ENCODE measurements at regions not wholly inside any gene's neighbourhood (a gene's known extent, or its start where the extent isn't known, plus 50 kb on each side); places are given as distances from the start of the nearest gene placed in this dataset.

DNA sequence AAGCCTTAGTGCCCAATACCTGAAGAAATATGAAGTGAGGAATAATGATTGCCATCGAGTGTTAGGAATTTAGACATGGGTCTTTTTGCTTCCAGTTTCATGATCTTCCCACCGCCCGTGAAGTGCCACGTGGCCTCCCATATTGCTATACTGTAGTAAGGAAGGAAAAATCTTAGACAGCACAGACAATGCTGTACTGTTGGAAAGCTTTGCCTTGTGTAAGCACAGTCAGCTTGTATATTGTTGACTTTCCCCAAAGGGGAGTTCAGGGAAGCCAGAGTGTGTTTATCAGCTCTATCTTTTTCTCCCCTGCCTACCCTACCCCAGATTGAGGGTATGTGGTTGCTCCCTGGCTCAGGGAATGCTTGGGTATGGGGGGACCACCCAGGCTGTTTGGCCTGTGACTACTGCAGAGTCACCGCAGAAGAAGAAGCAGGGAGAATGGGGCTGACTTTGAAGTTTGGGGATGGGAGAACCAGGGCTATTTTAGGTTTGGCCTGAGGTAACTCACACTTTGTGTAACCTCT lies 161.8 kb upstream of the MEF2C start:
- no peak for DNase-seq (ENCODE audit: low read depth in 2 of 2)

DNA sequence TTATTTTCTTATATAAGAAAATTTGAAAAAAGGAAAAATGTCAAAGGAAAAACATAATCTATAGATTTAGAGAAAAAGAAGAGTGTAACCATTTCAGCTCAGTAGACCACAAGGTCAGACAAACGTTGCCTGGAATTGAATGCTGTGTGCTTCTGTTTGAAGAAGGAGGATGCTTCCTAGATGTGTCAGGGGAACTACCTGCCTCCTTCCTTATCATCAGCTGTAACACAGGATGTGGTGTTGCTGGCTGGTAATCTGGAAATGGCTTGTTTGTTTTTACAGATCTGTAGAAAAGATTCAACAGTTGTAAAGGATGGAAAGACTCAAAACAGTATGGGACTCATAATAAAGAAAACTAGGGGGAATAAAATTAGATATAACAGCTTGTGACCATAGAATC lies 160.7 kb upstream of the MEF2C start:
- DNase-seq (ENCODE audit: low read depth in 2 of 2), result no peak

DNA sequence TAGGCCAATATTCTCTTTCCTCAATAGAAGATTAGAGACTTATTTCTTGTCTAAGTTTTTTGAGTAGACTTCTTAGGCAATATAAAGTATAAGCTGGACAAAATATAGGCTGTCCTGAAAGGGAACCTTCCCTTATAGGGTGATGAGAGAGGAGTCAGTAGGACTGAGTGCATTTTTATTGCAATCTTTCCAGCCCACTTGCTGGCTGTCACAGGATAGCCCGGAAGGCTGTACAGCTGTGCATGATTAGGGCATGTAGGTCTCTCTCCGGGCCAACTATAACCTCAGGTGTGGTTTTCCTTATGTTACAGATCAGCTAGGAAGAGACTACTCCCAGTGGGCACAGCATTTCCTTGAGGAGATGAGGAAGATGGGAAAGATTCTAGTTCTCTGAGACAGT lies 159.8 kb upstream of the MEF2C start:
- DNase-seq (ENCODE audit: low read depth in 2 of 2), result no peak

DNA sequence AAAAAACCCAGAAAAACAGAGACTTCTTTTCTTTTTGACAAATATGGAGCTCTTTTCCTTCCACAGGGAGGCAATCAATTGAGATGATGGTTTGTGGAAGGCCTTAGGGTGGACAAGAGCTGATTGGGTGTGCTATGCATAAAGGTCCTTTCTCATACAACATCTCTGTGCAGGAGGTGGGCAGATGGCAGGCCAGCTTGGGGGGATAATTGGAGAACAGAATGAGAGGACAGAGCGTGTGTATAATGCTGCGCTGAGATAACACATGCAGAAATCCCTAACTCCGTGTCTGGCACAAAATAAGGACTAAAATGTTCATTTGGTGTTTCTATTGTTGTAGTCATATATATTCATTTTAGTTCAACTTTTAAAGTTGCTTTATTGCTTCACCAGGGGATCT lies 159.0 kb upstream of the MEF2C start:
- no peak for DNase-seq (ENCODE audit: low read depth in 2 of 2)

DNA sequence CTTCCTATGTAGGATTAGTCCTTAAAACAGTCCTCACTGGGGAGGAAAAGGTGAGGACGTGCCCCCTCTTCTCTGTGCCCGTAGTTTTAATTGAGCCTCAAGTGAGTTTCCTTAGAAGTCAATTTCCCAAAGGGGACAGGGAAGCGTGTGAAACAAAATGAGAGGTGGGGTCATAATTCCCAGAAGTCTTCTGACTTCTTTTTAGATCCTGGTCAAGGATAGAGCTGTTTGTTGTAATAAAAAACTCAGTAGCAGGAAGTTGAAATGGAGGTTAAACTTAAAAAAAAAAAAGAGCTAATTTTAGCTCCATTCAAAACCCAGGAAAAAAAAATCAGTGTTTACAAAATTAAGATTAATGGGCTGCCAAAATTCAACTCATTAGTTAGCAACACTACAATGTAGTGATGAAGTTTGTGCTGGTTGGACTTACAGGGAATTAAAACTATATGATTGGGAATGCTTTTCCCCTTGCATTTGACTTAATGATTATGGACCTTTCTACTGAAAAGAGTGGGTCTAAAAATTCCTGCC lies 158.3 kb upstream of the MEF2C start:
- DNase-seq (ENCODE audit: low read depth in 2 of 2), result no peak

DNA sequence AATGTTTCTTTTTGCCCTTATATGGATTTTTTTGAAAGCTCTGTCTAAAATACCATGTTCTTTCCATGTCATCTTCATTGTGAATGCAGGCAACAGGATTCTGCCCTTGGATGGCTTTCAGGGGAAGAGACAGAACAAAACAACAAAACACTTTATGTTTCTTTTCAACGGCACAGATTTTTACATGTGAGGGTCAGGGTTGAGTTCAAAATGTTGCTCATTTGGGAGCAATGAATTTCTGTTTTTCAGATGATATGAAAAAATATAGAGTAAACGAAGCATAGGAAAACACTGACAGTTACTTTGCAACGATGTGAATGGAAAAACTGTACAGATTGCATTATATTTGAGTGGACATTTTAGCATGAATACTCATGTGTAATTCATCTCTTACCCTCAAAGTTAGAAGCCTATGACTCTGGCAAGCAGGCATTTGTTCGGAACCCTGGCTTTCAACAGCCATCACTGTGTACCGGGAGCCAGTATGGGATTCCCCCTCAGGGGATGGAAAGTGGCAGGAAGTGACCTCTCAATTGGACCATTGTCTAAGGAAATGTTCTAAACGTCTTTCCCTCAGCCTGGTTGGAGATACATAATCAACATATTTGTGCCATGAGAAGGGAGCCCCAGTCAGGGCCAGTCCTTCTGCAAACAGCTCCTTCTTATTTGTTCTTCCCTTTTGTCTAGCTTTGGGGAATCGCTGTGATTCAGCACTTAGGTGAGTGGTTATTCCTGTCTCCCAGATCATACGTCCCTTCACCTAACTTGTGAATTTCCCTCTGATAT lies 153.9 kb upstream of the MEF2C start:
- no peak for DNase-seq (ENCODE audit: low read depth in 2 of 2)

DNA sequence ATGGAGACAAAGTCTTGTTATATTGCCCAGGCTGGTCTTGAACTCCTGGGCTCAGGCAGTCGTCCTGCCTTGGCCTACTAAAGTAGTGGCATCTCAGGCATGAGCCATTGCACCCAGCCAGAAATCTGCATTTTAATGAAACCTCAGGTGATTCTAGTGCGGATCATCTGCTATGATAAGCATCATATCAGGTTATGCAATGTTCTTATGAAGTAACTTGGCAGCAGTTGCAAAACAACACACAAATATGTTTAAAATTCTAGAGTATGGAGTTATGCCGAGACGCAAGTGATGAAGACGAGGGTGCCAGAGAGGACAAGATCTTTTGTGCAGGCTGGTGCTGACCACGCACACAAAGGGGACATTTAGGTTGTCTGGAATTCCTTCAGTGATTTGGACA lies 153.2 kb upstream of the MEF2C start:
- no peak for DNase-seq (ENCODE audit: low read depth in 2 of 2)

DNA sequence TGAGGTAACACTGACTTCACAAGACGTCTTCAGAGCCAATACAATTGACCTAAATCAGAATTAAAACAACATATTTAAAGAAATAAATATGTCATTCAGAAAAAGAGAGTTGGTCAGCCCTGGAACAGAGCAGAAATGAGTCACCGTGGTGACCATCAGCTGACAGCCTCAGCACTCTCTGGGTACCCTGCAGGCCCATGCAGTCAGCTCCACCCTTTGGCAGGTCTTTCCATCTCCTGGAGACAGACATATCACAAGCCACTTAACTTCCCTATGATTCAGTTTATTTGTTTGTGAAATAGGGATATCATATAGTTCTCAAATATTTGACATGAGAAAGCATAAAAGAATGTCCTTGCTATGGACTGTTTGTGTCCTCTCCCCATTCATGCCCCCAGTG lies 151.6 kb upstream of the MEF2C start:
- DNase-seq (ENCODE audit: low read depth in 2 of 2), result no peak

DNA sequence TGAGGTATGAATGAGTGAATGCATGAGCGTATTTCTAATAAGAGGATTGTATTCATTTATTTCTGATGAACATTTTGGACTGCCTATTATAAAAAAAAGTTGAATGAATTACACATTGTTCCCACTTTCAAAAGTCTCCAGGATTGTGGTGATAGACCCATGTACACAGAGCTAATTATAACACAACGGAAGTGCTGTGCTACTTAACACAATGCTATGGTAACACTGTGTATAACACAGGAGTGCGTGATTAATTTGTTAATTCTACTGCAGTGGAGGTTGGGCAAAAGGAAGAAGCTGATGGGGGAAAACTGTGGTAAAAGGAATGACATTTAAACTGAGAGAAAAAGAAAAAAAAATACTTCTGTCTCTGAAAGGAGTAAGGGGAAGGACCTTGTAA lies 147.8 kb upstream of the MEF2C start:
- no peak for DNase-seq (ENCODE audit: low read depth in 2 of 2)

DNA sequence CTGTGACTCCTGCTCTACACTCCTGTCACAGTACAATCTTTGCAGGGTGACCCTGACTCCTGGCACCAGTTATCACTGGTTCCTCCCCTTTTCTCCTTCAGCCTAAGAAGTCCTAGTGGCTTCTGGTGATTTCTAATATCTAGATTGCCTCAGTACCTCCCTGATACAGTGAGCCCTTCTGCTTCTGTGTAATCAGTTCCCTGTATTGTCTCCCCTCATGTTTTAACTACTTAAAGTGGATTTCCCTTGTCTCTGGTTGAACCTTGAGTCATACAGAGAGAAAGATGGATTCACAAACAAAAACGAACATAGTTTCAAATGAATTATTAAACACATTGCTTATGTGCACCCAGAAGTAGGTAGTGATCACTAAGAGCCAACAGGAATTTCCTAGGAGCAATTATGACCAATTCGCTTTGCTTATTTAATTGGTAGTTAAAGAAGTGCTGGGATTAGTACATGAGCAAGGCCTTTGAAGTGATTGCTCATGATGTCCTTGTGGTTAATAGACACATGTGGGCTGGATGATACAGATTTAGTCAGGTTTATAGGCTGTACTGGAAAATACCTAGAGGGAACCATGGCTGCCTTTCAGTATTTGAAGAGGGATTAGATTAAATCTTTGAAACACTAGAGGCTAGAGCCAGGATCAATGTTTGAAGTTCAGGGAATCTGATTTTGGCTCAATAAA lies 145.8 kb upstream of the MEF2C start:
- DNase-seq (ENCODE audit: low read depth in 2 of 2), result no peak

DNA sequence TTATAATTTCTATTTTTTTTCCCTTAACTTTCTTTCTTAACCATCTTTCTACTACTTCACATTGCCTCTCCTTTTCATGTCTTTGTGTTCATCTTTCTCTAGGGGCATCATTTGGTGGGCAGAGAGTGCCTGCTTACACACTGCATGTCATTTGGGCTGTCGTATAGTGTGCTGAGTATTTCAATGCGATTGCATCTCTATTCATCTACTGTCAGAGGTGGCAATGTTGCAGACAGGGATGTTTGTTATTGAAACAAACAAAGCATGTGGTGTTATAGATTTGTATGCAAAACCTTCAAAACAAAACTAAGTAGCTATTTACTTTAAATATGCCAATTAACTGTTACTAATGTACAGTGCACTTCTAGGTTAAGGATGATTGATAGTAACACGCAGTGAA lies 141.1 kb upstream of the MEF2C start:
- DNase-seq (ENCODE audit: low read depth in 2 of 2), result no peak

DNA sequence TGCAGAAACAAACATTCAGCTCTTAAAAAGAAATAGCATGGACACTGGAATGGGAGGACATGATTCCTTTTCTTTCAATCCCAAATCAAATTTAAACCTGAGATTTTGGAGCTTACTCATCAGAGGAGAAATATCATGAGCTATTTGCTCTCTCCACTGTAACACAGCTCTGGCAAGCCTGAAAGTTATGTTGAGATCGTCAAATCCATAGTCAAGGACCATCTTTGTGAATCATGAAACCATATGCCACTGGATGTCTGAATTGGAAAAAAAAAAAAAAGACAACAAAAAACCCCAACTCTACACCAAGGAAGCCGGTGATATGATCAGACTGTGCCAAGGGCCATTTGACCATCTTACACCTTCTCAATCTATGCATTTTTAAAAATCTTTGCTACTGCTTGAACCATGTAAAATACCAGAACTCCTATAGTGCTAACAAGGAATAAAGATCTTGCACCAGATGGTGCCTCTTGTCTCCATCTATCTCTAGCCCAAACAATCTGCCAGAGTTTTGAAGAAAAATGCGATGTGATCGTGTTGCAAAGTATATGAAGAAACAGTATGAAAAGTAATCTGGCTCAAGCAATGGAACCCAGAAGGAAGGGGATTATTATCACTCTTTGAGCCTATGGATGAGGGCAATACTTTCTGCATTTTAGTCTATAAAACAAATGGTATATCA lies 138.1 kb upstream of the MEF2C start:
- no peak for DNase-seq (ENCODE audit: low read depth in 2 of 2)

DNA sequence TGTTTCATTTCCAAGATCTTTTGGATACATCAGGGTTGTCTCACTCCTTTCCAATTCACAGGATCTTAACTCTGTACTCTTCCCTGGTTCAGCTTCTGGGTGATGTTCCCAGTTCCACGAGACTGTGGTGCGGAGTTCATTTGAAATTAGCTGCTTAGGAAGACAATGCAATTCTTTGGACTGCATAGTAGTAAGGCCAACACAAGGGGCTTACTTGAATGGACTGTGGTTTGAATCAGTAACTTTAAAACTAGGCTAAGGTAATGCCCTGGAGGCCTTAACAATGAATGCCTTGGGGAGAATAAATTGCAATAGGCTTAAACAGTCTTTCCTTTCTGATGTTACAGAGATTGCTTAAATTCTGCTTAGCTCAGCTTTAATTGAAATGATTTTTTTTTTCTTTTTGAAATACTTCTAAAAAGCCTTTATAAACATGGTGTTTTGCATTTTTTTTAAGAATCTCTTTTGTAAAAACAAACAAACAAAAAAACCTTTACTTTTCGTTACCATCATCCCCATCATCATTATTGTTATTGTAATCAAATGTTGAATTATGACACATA lies 133.8 kb upstream of the MEF2C start:
- no peak for DNase-seq (ENCODE audit: low read depth in 2 of 2)

DNA sequence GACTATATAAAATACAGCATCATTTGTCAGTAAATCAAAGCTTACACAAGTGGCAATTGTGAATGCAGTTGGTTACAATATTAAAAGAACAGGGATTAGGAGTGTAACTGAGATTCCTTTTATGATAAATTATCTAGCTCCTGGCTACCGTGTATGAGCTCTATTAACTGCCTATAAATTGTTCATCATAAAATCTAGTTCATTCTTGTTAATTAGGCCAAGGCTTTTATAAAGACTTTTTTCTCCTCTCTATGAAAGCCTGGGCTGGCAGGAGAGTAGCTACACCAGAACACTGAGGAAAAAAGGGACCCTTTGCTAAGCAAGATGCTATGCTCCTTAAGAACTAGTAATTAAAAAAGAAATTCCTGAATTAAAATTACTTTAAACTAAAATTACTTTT lies 132.4 kb upstream of the MEF2C start:
- no peak for DNase-seq (ENCODE audit: low read depth in 2 of 2)

DNA sequence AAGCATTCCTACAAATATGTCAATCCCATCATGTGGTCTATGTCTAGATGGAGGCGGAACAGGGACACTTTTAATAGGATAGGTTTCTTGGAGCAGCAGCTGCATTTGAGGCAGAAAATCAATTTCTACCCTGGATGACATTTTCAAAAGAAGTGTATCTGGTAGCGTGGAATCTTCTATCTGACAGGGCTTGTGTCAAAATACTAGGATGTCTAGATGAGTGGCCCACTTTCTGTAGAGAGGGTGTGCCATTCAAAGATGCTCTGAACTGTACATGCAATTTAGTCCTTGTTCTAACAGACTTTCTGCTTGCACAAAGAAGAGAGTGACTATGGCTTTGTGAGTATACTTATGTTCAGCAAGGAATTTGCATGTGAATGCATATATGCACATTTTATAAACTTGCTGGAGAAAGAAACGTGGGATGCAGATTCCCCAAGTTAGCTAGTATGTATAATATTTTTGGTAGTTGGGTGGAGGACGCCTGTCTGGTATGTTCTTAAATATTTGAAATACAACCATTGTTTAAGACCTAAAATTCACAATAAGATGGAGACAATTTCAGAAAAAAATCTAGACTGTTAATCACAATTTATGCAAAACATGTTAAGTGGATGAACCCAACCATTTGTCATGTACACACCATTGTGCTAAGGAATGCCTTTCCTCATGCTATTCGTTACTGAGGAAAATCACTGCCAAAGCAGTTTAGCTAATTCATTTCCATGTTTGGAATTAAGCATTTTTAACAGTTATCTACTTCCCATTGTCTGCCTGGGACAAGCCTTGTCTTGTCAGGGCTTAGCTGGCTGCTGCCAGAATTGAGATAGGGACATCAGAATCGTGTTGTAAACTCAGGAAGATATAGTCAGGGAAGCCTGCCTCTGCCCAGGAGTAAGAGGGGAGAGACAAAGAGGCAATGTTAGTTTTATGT lies 129.1 kb upstream of the MEF2C start:
- DNase-seq (ENCODE audit: low read depth in 2 of 2), result no peak

DNA sequence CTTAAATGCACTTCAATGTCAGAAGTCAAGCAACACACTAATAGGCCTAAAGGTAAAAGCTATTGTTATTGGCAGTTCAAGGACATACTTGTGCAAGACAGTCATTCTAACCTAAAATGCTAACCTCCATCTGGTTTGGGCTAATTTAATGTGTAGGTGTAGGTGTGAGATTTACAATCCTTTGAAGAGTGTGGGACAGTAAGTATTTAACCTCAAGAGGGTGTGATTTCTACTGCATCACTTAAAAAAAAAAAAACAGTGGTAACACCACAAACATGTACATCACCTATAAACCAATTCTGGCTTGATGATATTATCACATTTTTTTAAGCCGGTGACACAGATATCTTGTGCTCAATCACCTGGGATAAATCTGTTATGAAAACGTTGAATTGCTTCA lies 127.5 kb upstream of the MEF2C start:
- no peak for DNase-seq (ENCODE audit: low read depth in 2 of 2)

DNA sequence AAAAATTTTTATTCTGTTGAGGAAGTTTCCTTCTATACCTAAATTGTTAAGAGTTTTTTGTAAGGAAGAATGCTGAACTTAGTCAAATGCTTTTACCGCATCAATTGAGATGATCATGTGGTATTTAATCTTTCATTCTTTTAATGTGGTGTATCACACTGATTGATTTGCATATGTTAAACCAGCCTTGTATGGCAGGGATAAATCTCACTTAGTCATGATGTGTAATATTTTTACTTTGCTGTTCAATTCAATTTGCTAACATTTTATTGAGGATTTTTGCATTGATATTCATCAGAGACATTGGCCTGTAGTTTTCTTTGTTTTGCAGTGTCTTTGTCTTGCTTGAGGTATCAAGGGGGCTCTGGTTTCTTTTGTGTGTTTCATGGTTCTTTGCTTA lies 125.3 kb upstream of the MEF2C start:
- DNase-seq (ENCODE audit: low read depth in 2 of 2), result no peak

DNA sequence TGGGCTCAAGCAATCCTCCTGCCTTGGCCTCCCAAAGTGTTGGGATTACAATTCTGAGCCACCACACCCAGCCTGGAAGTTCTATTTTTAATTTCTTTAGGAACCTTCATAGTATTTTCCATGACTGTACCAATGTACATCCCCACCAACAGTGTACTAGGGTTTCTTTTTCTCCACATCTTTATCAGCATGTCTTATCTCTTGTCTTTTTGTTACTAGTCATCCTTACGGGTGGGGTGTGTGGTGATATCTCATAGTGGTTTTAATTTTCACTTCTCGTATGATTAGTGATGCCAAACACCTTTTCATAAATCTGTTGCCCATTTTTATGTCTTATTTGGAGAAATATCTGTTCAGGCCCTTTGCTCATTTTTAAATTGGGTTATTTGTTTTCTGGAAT lies 123.0 kb upstream of the MEF2C start:
- no peak for DNase-seq (ENCODE audit: low read depth in 2 of 2)

DNA sequence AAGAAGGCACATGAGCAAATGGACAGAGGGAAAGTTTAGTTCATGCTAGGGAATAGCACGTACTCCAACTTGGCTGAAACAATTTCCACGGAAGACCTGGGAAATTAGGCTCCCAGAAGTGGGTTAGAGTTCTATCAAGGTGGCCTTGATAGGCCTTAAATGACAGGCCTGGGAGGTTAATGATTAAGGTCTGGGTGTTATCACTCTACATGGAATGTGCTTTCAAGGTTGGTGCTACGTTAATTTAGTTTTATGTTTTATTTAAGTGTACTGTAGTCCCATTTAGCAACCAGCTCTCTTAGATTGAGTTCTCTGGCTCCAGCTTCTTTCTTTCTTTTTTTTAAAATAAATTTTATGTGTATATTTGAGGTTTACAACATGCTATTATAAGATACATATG lies 121.4 kb upstream of the MEF2C start:
- no peak for DNase-seq (ENCODE audit: low read depth in 2 of 2)

DNA sequence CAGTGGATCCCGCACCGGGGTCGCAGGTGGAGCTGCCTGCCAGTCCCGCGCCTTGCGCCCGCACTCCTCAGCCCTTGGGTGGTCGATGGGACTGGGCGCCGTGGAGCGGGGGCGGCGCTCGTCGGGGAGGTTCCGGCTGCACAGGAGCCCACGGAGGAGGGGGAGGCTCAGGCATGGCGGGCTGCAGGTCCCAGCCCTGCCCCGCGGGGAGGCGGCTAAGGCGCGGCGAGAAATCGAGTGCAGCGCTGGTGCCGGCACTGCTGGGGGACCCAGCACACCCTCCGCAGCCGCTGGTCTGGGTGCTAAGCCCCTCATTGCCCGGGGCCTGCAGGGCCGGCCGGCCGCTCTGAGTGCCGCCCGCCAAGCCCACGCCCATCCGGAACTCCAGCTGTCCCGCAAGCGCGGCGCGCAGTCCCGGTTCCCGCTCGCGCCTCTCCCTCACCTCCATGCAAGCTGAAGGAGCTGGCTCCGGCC lies 120.6 kb upstream of the MEF2C start:
- no peak for DNase-seq (ENCODE audit: low read depth in 2 of 2)

DNA sequence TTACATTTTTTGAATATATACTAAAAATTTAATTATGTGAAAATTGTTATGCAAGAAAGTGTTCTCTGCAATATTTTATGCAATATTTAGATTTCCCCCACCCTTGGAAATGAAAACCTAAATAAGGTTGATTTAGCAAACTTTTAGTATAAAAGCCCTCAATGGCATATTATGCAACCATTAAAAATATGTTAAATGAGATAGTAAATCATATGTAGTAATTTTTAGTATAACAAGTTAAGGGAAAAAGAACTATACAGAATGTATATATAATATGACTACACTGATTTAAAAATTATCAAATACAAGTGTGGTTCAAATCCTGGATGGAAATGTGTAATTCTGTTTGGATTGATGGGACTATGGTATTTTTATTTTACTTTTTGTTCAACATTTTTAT lies 116.9 kb upstream of the MEF2C start:
- no peak for DNase-seq (ENCODE audit: low read depth in 2 of 2)

Data from stimulated activated CD4-positive, alpha-beta T cell treated with anti-CD3 and anti-CD28 coated beads, Interleukin-4, amount 100 ng/mL, for 48 hours (primary cell).